ENCODE measurements at regions not wholly inside any gene's neighbourhood (a gene's known extent, or its start where the extent isn't known, plus 50 kb on each side); places are given as distances from the start of the nearest gene placed in this dataset.
"Not testable (repeated sequence)": the region's sequence is repeated elsewhere in the genome, so short reads cannot be mapped to it uniquely, and the experiment has no call there.

- intact Hi-C loops (cut with micrococcal nuclease) = no loop called here
- Mint-ChIP-seq H3K27me3 (no peaks in the 10 kb centered on the region), H3K9me3 (peaks cover 9% of the 10 kb centered on the region), H3K4me3 (no peak overlapping the region), H3K4me1 (ENCODE audit: low read depth) (no peaks in the 10 kb centered on the region), H3K36me3 (no peaks in the 10 kb centered on the region), H3K27ac (no peak overlapping the region)
- ChIA-PET POLR2A (no interaction called here), CTCF (no interaction called here)
- no peak for DNase-seq
Observed at GRCh38 chr6:86256615-86257187, 614.0 kb upstream of the SYNCRIP start.

GRCh38 chr6:86255973-86256372 lies 613.3 kb upstream of the SYNCRIP start:
- intact Hi-C loops (cut with micrococcal nuclease) = no loop called here
- H3K27me3 Mint-ChIP-seq = no peaks in the 10 kb centered on the region
- no peak for DNase-seq
- H3K27ac Mint-ChIP-seq = no peak overlapping the region
- H3K36me3 Mint-ChIP-seq = no peaks in the 10 kb centered on the region
- H3K4me1 Mint-ChIP-seq (ENCODE audit: low read depth) = no peaks in the 10 kb centered on the region
- peaks cover 9% of the 10 kb centered on the region for H3K9me3 Mint-ChIP-seq
- no peak overlapping the region for H3K4me3 Mint-ChIP-seq
- ChIA-PET POLR2A (no interaction called here), CTCF (no interaction called here)

GRCh38 chr6:86251106-86251505 lies 608.4 kb upstream of the SYNCRIP start:
- intact Hi-C loops (cut with micrococcal nuclease) = no loop called here
- CTCF ChIA-PET = no interaction called here
- no peak for DNase-seq
- Mint-ChIP-seq H3K4me1 (ENCODE audit: low read depth) (no peaks in the 10 kb centered on the region), H3K9me3 (peaks cover 3% of the 10 kb centered on the region), H3K27me3 (no peaks in the 10 kb centered on the region), H3K27ac (no peak overlapping the region), H3K4me3 (no peak overlapping the region), H3K36me3 (no peaks in the 10 kb centered on the region)
- POLR2A ChIA-PET = no interaction called here

- Mint-ChIP-seq H3K4me3 (no peak overlapping the region), H3K36me3 (no peaks in the 10 kb centered on the region), H3K9me3 (peaks cover 5% of the 10 kb centered on the region), H3K27me3 (no peaks in the 10 kb centered on the region), H3K4me1 (ENCODE audit: low read depth) (no peaks in the 10 kb centered on the region), H3K27ac (no peak overlapping the region)
- CTCF ChIA-PET = no interaction called here
- POLR2A ChIA-PET = no interaction called here
- DNase-seq = no peak
- intact Hi-C loops (cut with micrococcal nuclease) = no loop called here
Observed at GRCh38 chr6:86217906-86218305, 575.2 kb upstream of the SYNCRIP start.

GRCh38 chr6:86215323-86215722 lies 572.6 kb upstream of the SYNCRIP start:
- DNase-seq = no peak
- intact Hi-C loops (cut with micrococcal nuclease) = no loop called here
- H3K9me3 Mint-ChIP-seq = no peaks in the 10 kb centered on the region
- no peaks in the 10 kb centered on the region for H3K27me3 Mint-ChIP-seq
- no peak overlapping the region for H3K27ac Mint-ChIP-seq
- H3K4me1 Mint-ChIP-seq (ENCODE audit: low read depth) = no peaks in the 10 kb centered on the region
- H3K4me3 Mint-ChIP-seq = no peak overlapping the region
- ChIA-PET POLR2A (no interaction called here), CTCF (interaction anchor here (0.7 kb wide), 1 partner anchor 57 kb away, joined by 4 read pairs; no protein-coding TSS in a partner anchor)
- no peaks in the 10 kb centered on the region for H3K36me3 Mint-ChIP-seq

GRCh38 chr6:86205980-86206379 lies 563.3 kb upstream of the SYNCRIP start:
- H3K9me3 Mint-ChIP-seq = no peaks in the 10 kb centered on the region
- no peak overlapping the region for H3K4me3 Mint-ChIP-seq
- POLR2A ChIA-PET = no interaction called here
- CTCF ChIA-PET = no interaction called here
- H3K36me3 Mint-ChIP-seq = no peaks in the 10 kb centered on the region
- no peaks in the 10 kb centered on the region for H3K4me1 Mint-ChIP-seq (ENCODE audit: low read depth)
- no peaks in the 10 kb centered on the region for H3K27me3 Mint-ChIP-seq
- no peak for DNase-seq
- H3K27ac Mint-ChIP-seq = no peak overlapping the region
- intact Hi-C loops (cut with micrococcal nuclease) = no loop called here

- no peaks in the 10 kb centered on the region for H3K36me3 Mint-ChIP-seq
- DNase-seq = no peak
- intact Hi-C loops (cut with micrococcal nuclease) = no loop called here
- H3K9me3 Mint-ChIP-seq = peaks cover 2% of the 10 kb centered on the region
- POLR2A ChIA-PET = no interaction called here
- no peaks in the 10 kb centered on the region for H3K27me3 Mint-ChIP-seq
- no peaks in the 10 kb centered on the region for H3K4me1 Mint-ChIP-seq (ENCODE audit: low read depth)
- no peak overlapping the region for H3K27ac Mint-ChIP-seq
- no peak overlapping the region for H3K4me3 Mint-ChIP-seq
- CTCF ChIA-PET = no interaction called here
Observed at GRCh38 chr6:86203044-86203443, 560.4 kb upstream of the SYNCRIP start.

- no peaks in the 10 kb centered on the region for H3K9me3 Mint-ChIP-seq
- POLR2A ChIA-PET = no interaction called here
- intact Hi-C loops (cut with micrococcal nuclease) = no loop called here
- H3K27me3 Mint-ChIP-seq = no peaks in the 10 kb centered on the region
- no peak for DNase-seq
- no peaks in the 10 kb centered on the region for H3K36me3 Mint-ChIP-seq
- no peak overlapping the region for H3K27ac Mint-ChIP-seq
- H3K4me3 Mint-ChIP-seq = no peak overlapping the region
- H3K4me1 Mint-ChIP-seq (ENCODE audit: low read depth) = no peaks in the 10 kb centered on the region
- CTCF ChIA-PET = no interaction called here
Observed at GRCh38 chr6:86193821-86194220, 551.1 kb upstream of the SYNCRIP start.

GRCh38 chr6:86192123-86192522 lies 549.4 kb upstream of the SYNCRIP start:
- intact Hi-C loops (cut with micrococcal nuclease) = no loop called here
- POLR2A ChIA-PET = no interaction called here
- no peak overlapping the region for H3K4me3 Mint-ChIP-seq

GRCh38 chr6:86175149-86175548 lies 532.5 kb upstream of the SYNCRIP start:
- H3K27ac Mint-ChIP-seq; H3K36me3 Mint-ChIP-seq; POLR2A ChIA-PET; DNase-seq; intact Hi-C loops (cut with micrococcal nuclease); H3K9me3 Mint-ChIP-seq; H3K4me3 Mint-ChIP-seq; CTCF ChIA-PET; H3K4me1 Mint-ChIP-seq (ENCODE audit: low read depth); H3K27me3 Mint-ChIP-seq: not testable (repeated sequence)

More at GRCh38 chr6:86192123-86192522, 549.4 kb upstream of the SYNCRIP start:
- Mint-ChIP-seq H3K27ac (no peak overlapping the region), H3K4me1 (ENCODE audit: low read depth) (no peaks in the 10 kb centered on the region), H3K36me3 (no peaks in the 10 kb centered on the region), H3K27me3 (no peaks in the 10 kb centered on the region), H3K9me3 (no peaks in the 10 kb centered on the region)
- no peak for DNase-seq
- CTCF ChIA-PET = no interaction called here

GRCh38 chr6:86154852-86155251 lies 512.2 kb upstream of the SYNCRIP start:
- intact Hi-C loops (cut with micrococcal nuclease) = no loop called here
- ChIA-PET POLR2A (no interaction called here), CTCF (no interaction called here)
- Mint-ChIP-seq H3K4me1 (ENCODE audit: low read depth) (no peaks in the 10 kb centered on the region), H3K27me3 (no peaks in the 10 kb centered on the region), H3K27ac (no peak overlapping the region), H3K4me3 (no peak overlapping the region), H3K9me3 (no peaks in the 10 kb centered on the region), H3K36me3 (no peaks in the 10 kb centered on the region)
- no peak for DNase-seq

GRCh38 chr6:86153521-86153920 lies 510.8 kb upstream of the SYNCRIP start:
- Mint-ChIP-seq H3K4me3 (no peak overlapping the region), H3K4me1 (ENCODE audit: low read depth) (no peaks in the 10 kb centered on the region), H3K27ac (no peak overlapping the region), H3K27me3 (no peaks in the 10 kb centered on the region), H3K36me3 (no peaks in the 10 kb centered on the region), H3K9me3 (no peaks in the 10 kb centered on the region)
- CTCF ChIA-PET = no interaction called here
- intact Hi-C loops (cut with micrococcal nuclease) = no loop called here
- POLR2A ChIA-PET = no interaction called here
- DNase-seq = no peak

- intact Hi-C loops (cut with micrococcal nuclease) = no loop called here
Observed at GRCh38 chr6:86152546-86152945, 509.9 kb upstream of the SYNCRIP start.

GRCh38 chr6:86148586-86148985 lies 505.9 kb upstream of the SYNCRIP start:
- Mint-ChIP-seq H3K9me3 (no peaks in the 10 kb centered on the region), H3K36me3 (no peaks in the 10 kb centered on the region), H3K4me1 (ENCODE audit: low read depth) (no peaks in the 10 kb centered on the region), H3K4me3 (no peak overlapping the region), H3K27me3 (no peaks in the 10 kb centered on the region), H3K27ac (no peak overlapping the region)
- intact Hi-C loops (cut with micrococcal nuclease) = no loop called here
- no peak for DNase-seq
- ChIA-PET POLR2A (no interaction called here), CTCF (no interaction called here)

More at GRCh38 chr6:86152546-86152945, 509.9 kb upstream of the SYNCRIP start:
- Mint-ChIP-seq H3K4me3 (no peak overlapping the region), H3K27ac (no peak overlapping the region), H3K36me3 (no peaks in the 10 kb centered on the region), H3K4me1 (ENCODE audit: low read depth) (no peaks in the 10 kb centered on the region), H3K9me3 (no peaks in the 10 kb centered on the region), H3K27me3 (no peaks in the 10 kb centered on the region)
- ChIA-PET POLR2A (no interaction called here), CTCF (no interaction called here)
- DNase-seq = no peak
